SK-N-MC (cell line): ENCODE measurements at regions not wholly inside any gene's neighbourhood (a gene's known extent, or its start where the extent isn't known, plus 50 kb on each side); places are given as distances from the start of the nearest gene placed in this dataset.

ENCODE experiments used
- EZH2 ChIP-seq: fragments of 200-600 bp; sonication (generic); IDR thresholded peaks from one replicate; pipeline ENCODE4 v1.6.1; 2017; ENCODE audit warnings: antibody characterized with exemption
- FOXP2 ChIP-seq: optimal IDR thresholded peaks from 2 replicates; pipeline ENCODE3; 2011; ENCODE audit warnings: mild to moderate bottlenecking, moderate library complexity; ENCODE audit not compliant: insufficient read depth; ENCODE audit errors: extremely low read length, control extremely low read depth
- POLR2AphosphoS5 ChIP-seq: IDR thresholded peaks from 2 replicates; pipeline ENCODE4 v1.6.1; 2012; ENCODE audit warnings: mild to moderate bottlenecking, low read depth, low read length, borderline replicate concordance

DNA sequence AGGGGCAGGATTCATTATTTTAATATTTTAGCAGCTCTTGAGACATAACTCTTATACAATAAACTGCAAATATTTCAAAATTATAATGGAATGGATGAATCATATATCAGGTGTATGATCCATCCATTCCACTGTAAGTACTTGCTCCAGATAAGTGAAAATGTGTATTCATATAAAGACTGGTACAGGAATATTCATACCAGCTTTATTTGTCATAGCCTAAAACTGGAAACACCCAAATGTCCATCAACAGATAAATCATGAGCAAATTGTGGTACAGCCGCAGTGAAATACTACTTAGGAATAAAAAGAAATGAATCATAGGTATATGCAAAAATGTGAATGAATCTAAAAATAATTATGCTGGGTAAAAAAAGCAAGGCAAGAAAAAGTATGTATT is 263.6 kb upstream of the SYT10 start:
- TF ChIP-seq EZH2 (no peak), POLR2AphosphoS5 (no peak), FOXP2 (no peak)
